ENCODE measurements at regions not wholly inside any gene's neighbourhood (a gene's known extent, or its start where the extent isn't known, plus 50 kb on each side); places are given as distances from the start of the nearest gene placed in this dataset.

GRCh38 chr4:170497112-170497511, 407.4 kb upstream of the AADAT start:
- Histone ChIP-seq H3K36me3 (ENCODE audit: control insufficient read depth, insufficient read depth, low read length) (no peaks in the 10 kb centered on the region), H3K9me3 (no peaks in the 10 kb centered on the region), H3K4me1 (no peaks in the 10 kb centered on the region), H3K4me3 (ENCODE audit: low read depth, low read length) (no peak overlapping the region), H3K27me3 (replicated peaks; ENCODE audit: control insufficient read depth, insufficient read depth, low read length) (no peaks in the 10 kb centered on the region)
- POLR2A ChIA-PET: no interaction called here
- intact Hi-C loops (cut with micrococcal nuclease; ENCODE audit: unreplicated experiment): no loop called here
- no peaks in the 10 kb centered on the region for H3K4me1 Mint-ChIP-seq (ENCODE audit: low read depth, unreplicated experiment)
- no peak for TF ChIP-seq CTCF (IDR thresholded peaks at IDR 0.05; ENCODE audit: insufficient read depth in 1 of 2, low read depth in 1 of 2, low read length in 1 of 2, severe bottlenecking in 1 of 2, unreplicated experiment in 1 of 2)
- CTCF ChIA-PET: interaction anchor here (0.8 kb wide), 1 partner anchor 237 kb away, joined by 3 read pairs; no protein-coding TSS in a partner anchor
- H3K27me3 Mint-ChIP-seq (ENCODE audit: insufficient read depth, unreplicated experiment): peaks cover 3% of the 10 kb centered on the region
- DNase-seq: no peak
- H3K27ac Mint-ChIP-seq (ENCODE audit: unreplicated experiment): no peak overlapping the region
- H3K36me3 Mint-ChIP-seq (ENCODE audit: insufficient read depth, unreplicated experiment): no peaks in the 10 kb centered on the region
- H3K9me3 Mint-ChIP-seq (ENCODE audit: unreplicated experiment): no peaks in the 10 kb centered on the region
- BruUV-seq (replicated peaks): no TSS peak
- H3K4me3 Mint-ChIP-seq (ENCODE audit: unreplicated experiment): peak overlapping the region; percentile 41

- no TSS peak for BruUV-seq (replicated peaks)
- Mint-ChIP-seq H3K36me3 (ENCODE audit: insufficient read depth, unreplicated experiment) (no peaks in the 10 kb centered on the region), H3K27me3 (ENCODE audit: insufficient read depth, unreplicated experiment) (no peaks in the 10 kb centered on the region), H3K4me3 (ENCODE audit: unreplicated experiment) (no peak overlapping the region), H3K27ac (ENCODE audit: unreplicated experiment) (no peak overlapping the region), H3K4me1 (ENCODE audit: low read depth, unreplicated experiment) (no peaks in the 10 kb centered on the region), H3K9me3 (ENCODE audit: unreplicated experiment) (no peaks in the 10 kb centered on the region)
- ChIA-PET POLR2A (no interaction called here), CTCF (no interaction called here)
- no peaks in the 10 kb centered on the region for H3K4me1 ChIP-seq
- no peaks in the 10 kb centered on the region for H3K27me3 ChIP-seq (replicated peaks; ENCODE audit: control insufficient read depth, insufficient read depth, low read length)
- no peaks in the 10 kb centered on the region for H3K36me3 ChIP-seq (ENCODE audit: control insufficient read depth, insufficient read depth, low read length)
- no peaks in the 10 kb centered on the region for H3K9me3 ChIP-seq
- no peak overlapping the region for H3K4me3 ChIP-seq (ENCODE audit: low read depth, low read length)
- no peak for DNase-seq
- TF ChIP-seq CTCF (IDR thresholded peaks at IDR 0.05; ENCODE audit: insufficient read depth in 1 of 2, low read depth in 1 of 2, low read length in 1 of 2, severe bottlenecking in 1 of 2, unreplicated experiment in 1 of 2): no peak
- intact Hi-C loops (cut with micrococcal nuclease; ENCODE audit: unreplicated experiment): no loop called here
Observed at GRCh38 chr4:170491981-170492380, 402.2 kb upstream of the AADAT start.

- Histone ChIP-seq H3K27me3 (replicated peaks; ENCODE audit: control insufficient read depth, insufficient read depth, low read length) (no peaks in the 10 kb centered on the region), H3K9me3 (no peaks in the 10 kb centered on the region), H3K4me3 (ENCODE audit: low read depth, low read length) (no peak overlapping the region), H3K36me3 (ENCODE audit: control insufficient read depth, insufficient read depth, low read length) (no peaks in the 10 kb centered on the region), H3K4me1 (no peaks in the 10 kb centered on the region)
- CTCF ChIA-PET: no interaction called here
- no peak overlapping the region for H3K4me3 Mint-ChIP-seq (ENCODE audit: unreplicated experiment)
- no peak for TF ChIP-seq CTCF (IDR thresholded peaks at IDR 0.05; ENCODE audit: insufficient read depth in 1 of 2, low read depth in 1 of 2, low read length in 1 of 2, severe bottlenecking in 1 of 2, unreplicated experiment in 1 of 2)
- H3K36me3 Mint-ChIP-seq (ENCODE audit: insufficient read depth, unreplicated experiment): no peaks in the 10 kb centered on the region
- POLR2A ChIA-PET: no interaction called here
- H3K9me3 Mint-ChIP-seq (ENCODE audit: unreplicated experiment): no peaks in the 10 kb centered on the region
- no TSS peak for BruUV-seq (replicated peaks)
- H3K27ac Mint-ChIP-seq (ENCODE audit: unreplicated experiment): no peak overlapping the region
- no peaks in the 10 kb centered on the region for H3K27me3 Mint-ChIP-seq (ENCODE audit: insufficient read depth, unreplicated experiment)
- no peaks in the 10 kb centered on the region for H3K4me1 Mint-ChIP-seq (ENCODE audit: low read depth, unreplicated experiment)
- intact Hi-C loops (cut with micrococcal nuclease; ENCODE audit: unreplicated experiment): no loop called here
- DNase-seq: no peak
Observed at GRCh38 chr4:170476351-170476750, 386.6 kb upstream of the AADAT start.
